Upper lobe of left lung (tissue), 6 donors: ENCODE measurements at regions not wholly inside any gene's neighbourhood (a gene's known extent, or its start where the extent isn't known, plus 50 kb on each side); places are given as distances from the start of the nearest gene placed in this dataset.

Source experiments
- ATAC-seq, 2 donors: fragments of 200-7000 bp; cut with Tn5 transposase; one replicate each; pipeline ENCODE4 v1.9.1; 2022; ENCODE audit warnings: mild to moderate bottlenecking in 2 of 2, moderate library complexity in 2 of 2; ENCODE audit not compliant: low FRiP score in 2 of 2
- DNase-seq, 2 donors: peaks; one replicate each; pipeline ENCODE4 v3.0.0-alpha.2; 2019 to 2020
- H3K27ac ChIP-seq, 4 donors: fragments of 200-600 bp; sonication (generic); one replicate each; pipeline ENCODE4 v1.5.1; 2016 to 2019
- H3K27me3 ChIP-seq, 4 donors: fragments of 200-600 bp; sonication (generic); one replicate each; pipeline ENCODE4 v1.5.1; 2017 to 2019
- H3K36me3 ChIP-seq, 4 donors: fragments of 200-600 bp; sonication (generic); one replicate each; pipeline ENCODE4 v1.5.1; 2016 to 2019
- H3K4me1 ChIP-seq, 4 donors: fragments of 200-600 bp; sonication (generic); one replicate each; pipeline ENCODE4 v1.5.1; 2018 to 2019
- H3K4me3 ChIP-seq, 4 donors: fragments of 200-600 bp; sonication (generic); one replicate each; pipeline ENCODE4 v1.5.1; 2017 to 2019; ENCODE audit warnings: mild to moderate bottlenecking in 2 of 4, moderate library complexity in 1 of 4
- H3K9me3 ChIP-seq, 4 donors: fragments of 200-600 bp; sonication (generic); one replicate each; pipeline ENCODE4 v1.5.1; 2018 to 2019
- CTCF ChIP-seq, 6 experiments: fragments of 450-650 bp in 4 of 6; fragments of 200-600 bp in 2 of 6; sonication (generic) in 2 of 6; IDR thresholded peaks; one replicate each; pipeline ENCODE4 v1.5.1; 2016 to 2019; ENCODE audit warnings: antibody characterized with exemption in 6 of 6
- EP300 ChIP-seq, 4 donors: sonication (generic); formaldehyde crosslinking; IDR thresholded peaks; one replicate each; pipeline ENCODE4 v1.5.1; 2017; ENCODE audit warnings: antibody characterized with exemption in 4 of 4, control low read depth in 2 of 4
- POLR2A ChIP-seq, 4 donors: fragments of 450-650 bp; IDR thresholded peaks; one replicate each; pipeline ENCODE4 v1.5.1; 2016 to 2017; ENCODE audit warnings: antibody characterized with exemption in 4 of 4, mild to moderate bottlenecking in 2 of 4
- POLR2AphosphoS5 ChIP-seq, 2 donors: sonication (generic); formaldehyde crosslinking; IDR thresholded peaks; one replicate each; pipeline ENCODE4 v1.5.1; 2017; ENCODE audit warnings: antibody characterized with exemption in 2 of 2
- WGBS, 2 donors: methylation state at CpG; one replicate each; pipeline ENCODE4 v1.1.5; 2017 to 2018; 5-methylcytosine and 5-hydroxymethylcytosine counted together
- donor health status: DM: no; HTN: no; CAD: no; lungs with moderate emphysema.
- donor health status: DM: no; HTN: yes; CAD: no; lungs with severe emphysema.

GRCh38 chr10:83212632-83213334 is 926.5 kb upstream of the GHITM start:
- WGBS, 2 donors = 52 to 62% methylated on average over 1 to 3 of the region's 3 CpGs
- ATAC-seq (no peak), DNase-seq (no peak)
- H3K4me3 ChIP-seq = no peak overlapping the region
- H3K4me1 ChIP-seq = no peaks in the 10 kb centered on the region
- no peak overlapping the region for H3K27ac ChIP-seq
- H3K27me3 ChIP-seq = no peaks in the 10 kb centered on the region
- H3K9me3 ChIP-seq = no peaks in the 10 kb centered on the region
- TF ChIP-seq POLR2A (IDR thresholded peaks at IDR 0.05) = no peak
- TF ChIP-seq CTCF (IDR thresholded peaks at IDR 0.05) = no peak
- no peak for TF ChIP-seq EP300 (IDR thresholded peaks at IDR 0.05)
- TF ChIP-seq POLR2AphosphoS5 (IDR thresholded peaks at IDR 0.05) = no peak
- no peaks in the 10 kb centered on the region for H3K36me3 ChIP-seq

DNA sequence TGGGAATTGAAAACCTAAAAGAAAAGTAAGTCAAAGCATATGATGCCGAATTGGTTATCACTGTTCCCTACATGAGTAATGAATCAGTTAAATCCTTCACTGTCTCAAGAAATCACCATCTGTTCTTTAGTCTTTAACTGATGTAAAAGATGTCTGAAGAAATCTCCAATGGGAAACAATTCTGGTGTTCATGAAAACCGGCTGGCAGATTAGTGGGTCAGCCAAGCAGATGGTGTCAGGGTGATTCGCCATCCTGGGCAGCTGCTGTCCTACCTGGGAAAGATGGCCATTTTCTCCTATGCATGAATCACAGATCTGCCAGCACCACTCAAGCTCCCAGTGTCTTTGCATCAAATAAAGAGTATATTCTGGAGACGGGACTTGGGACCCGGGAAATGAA is 925.2 kb upstream of the GHITM start:
- Histone ChIP-seq H3K27ac (no peak overlapping the region), H3K27me3 (no peaks in the 10 kb centered on the region), H3K4me1 (no peaks in the 10 kb centered on the region), H3K9me3 (no peaks in the 10 kb centered on the region), H3K36me3 (no peaks in the 10 kb centered on the region), H3K4me3 (no peak overlapping the region)
- no peak for ATAC-seq
- no peak for TF ChIP-seq POLR2AphosphoS5 (IDR thresholded peaks at IDR 0.05)
- 91 to 97% methylated on average over 5 of the region's 5 CpGs for WGBS, 2 donors
- no peak for DNase-seq

- no peak overlapping the region for H3K27ac ChIP-seq
- H3K4me3 ChIP-seq = no peak overlapping the region
- no peaks in the 10 kb centered on the region for H3K4me1 ChIP-seq
- TF ChIP-seq EP300 (IDR thresholded peaks at IDR 0.05) = no peak
- TF ChIP-seq POLR2AphosphoS5 (IDR thresholded peaks at IDR 0.05) = no peak
- no peak for TF ChIP-seq POLR2A (IDR thresholded peaks at IDR 0.05)
- TF ChIP-seq CTCF (IDR thresholded peaks at IDR 0.05) = no peak
- H3K9me3 ChIP-seq = no peaks in the 10 kb centered on the region
- ATAC-seq (no peak), DNase-seq (no peak)
- no peaks in the 10 kb centered on the region for H3K27me3 ChIP-seq
- WGBS, 2 donors = 86 to 91% methylated on average over 5 of the region's 5 CpGs
- H3K36me3 ChIP-seq = no peaks in the 10 kb centered on the region
These were observed 921.1 kb upstream of the GHITM start for GRCh38 chr10:83218205-83218604.

- H3K4me3 ChIP-seq = no peak overlapping the region
- WGBS, 2 donors = 83 to 86% methylated on average over 5 to 6 of the region's 6 CpGs
- no peaks in the 10 kb centered on the region for H3K9me3 ChIP-seq
- no peaks in the 10 kb centered on the region for H3K27me3 ChIP-seq
- DNase-seq (peak in 1 of 2 donors; percentile 16), ATAC-seq (no peak)
- no peak for TF ChIP-seq CTCF (IDR thresholded peaks at IDR 0.05)
- TF ChIP-seq EP300 (IDR thresholded peaks at IDR 0.05) = no peak
- TF ChIP-seq POLR2A (IDR thresholded peaks at IDR 0.05) = no peak
- TF ChIP-seq POLR2AphosphoS5 (IDR thresholded peaks at IDR 0.05) = no peak
- H3K27ac ChIP-seq = no peak overlapping the region
- H3K4me1 ChIP-seq = no peaks in the 10 kb centered on the region
- H3K36me3 ChIP-seq = no peaks in the 10 kb centered on the region
These were observed 917.0 kb upstream of the GHITM start for GRCh38 chr10:83222300-83222699.

DNA sequence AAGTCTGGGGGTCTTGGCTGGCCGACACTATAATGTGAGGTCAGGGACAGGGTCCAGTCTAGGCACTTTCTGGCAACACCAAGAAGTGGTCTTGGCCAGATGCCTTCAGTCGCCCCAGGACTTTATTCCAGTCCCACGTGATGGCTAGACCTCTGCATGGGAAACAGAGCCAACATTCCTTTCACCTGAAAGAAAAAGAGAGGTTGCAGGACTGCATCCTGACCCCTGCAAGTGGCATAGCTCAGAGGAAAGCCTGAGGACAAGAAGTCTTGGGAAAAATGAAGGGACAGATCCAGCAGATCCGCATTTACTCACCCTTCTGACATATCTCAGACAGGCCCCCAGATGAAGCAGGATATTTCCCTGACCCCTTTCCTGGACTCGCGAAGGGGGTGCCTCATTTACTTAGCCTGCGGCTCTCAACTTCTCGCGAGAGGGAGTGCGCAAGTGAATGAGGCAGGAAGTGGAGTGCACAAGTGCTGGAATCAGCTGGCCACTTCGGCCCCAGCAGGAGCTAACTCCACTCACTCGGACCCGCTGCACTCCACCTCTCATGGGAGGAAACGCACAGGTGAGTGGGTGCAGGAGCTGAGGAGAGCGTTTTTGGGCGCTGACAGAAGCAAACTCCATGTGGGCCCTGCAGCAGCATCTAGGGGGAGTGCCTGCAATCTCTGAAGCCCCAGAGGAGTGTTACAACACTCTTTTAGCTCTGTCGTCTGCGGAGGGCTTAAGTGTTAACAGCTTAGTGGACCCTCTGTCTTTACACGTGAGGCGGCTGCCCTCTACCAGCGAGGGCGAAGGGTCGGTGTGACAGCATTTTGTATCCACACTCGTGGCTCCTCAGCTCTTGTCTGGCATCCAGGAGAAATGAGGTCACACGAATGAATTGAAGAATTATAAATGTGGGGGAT is 916.2 kb upstream of the GHITM start:
- Histone ChIP-seq H3K36me3 (no peaks in the 10 kb centered on the region), H3K4me1 (no peaks in the 10 kb centered on the region), H3K27ac (no peak overlapping the region), H3K4me3 (no peak overlapping the region), H3K9me3 (no peaks in the 10 kb centered on the region), H3K27me3 (no peaks in the 10 kb centered on the region)
- ATAC-seq = peak in 1 of 2 donors; percentile 7
- no peak for TF ChIP-seq POLR2A (IDR thresholded peaks at IDR 0.05)
- no peak for TF ChIP-seq EP300 (IDR thresholded peaks at IDR 0.05)
- TF ChIP-seq POLR2AphosphoS5 (IDR thresholded peaks at IDR 0.05) = no peak
- no peak for TF ChIP-seq CTCF (IDR thresholded peaks at IDR 0.05)
- 80 to 85% methylated on average over 25 of the region's 25 CpGs for WGBS, 2 donors
- no peak for DNase-seq
